Thoracic aorta (tissue), 2 donors: ENCODE measurements at regions not wholly inside any gene's neighbourhood (a gene's known extent, or its start where the extent isn't known, plus 50 kb on each side); places are given as distances from the start of the nearest gene placed in this dataset.

Experiments
- ATAC-seq: fragments of 150-250 bp; one replicate; pipeline ENCODE4 v1.8.0; 2017; ENCODE audit warnings: low read depth; ENCODE audit not compliant: insufficient number of reproducible peaks, low FRiP score
- DNase-seq: peaks from one replicate; pipeline ENCODE4 v3.0.0-alpha.2; 2020; ENCODE audit warnings: low spot score
- H3K27ac ChIP-seq, 2 donors: fragments of 200-600 bp; sonication (generic); 1 replicate in 1 of 2; 2 replicates in 1 of 2; pipeline ENCODE4 v1.5.1; 2016; ENCODE audit warnings: mild to moderate bottlenecking in 2 of 2, moderate library complexity in 2 of 2
- H3K27me3 ChIP-seq: fragments of 200-600 bp; sonication (generic); replicated peaks from 2 replicates; pipeline ENCODE4 v1.6.0; 2016; ENCODE audit warnings: mild to moderate bottlenecking; ENCODE audit not compliant: insufficient read depth
- H3K36me3 ChIP-seq: fragments of 200-600 bp; sonication (generic); one replicate; pipeline ENCODE4 v1.5.1; 2016
- H3K4me1 ChIP-seq, 2 donors: fragments of 200-600 bp; sonication (generic); 1 replicate in 1 of 2; 2 replicates in 1 of 2; pipeline versions ENCODE4 v1.5.1 to v1.6.0; 2016; ENCODE audit warnings: low read depth in 2 of 2, mild to moderate bottlenecking in 1 of 2; ENCODE audit not compliant: control insufficient read depth in 1 of 2
- H3K4me3 ChIP-seq: fragments of 200-600 bp; sonication (generic); 2 replicates; pipeline ENCODE4 v1.5.1; 2016; ENCODE audit warnings: mild to moderate bottlenecking
- H3K9me3 ChIP-seq: fragments of 200-600 bp; sonication (generic); 2 replicates; pipeline ENCODE4 v1.5.1; 2016
- TF ChIP-seq, protein P1 (sequence below): fragments of 200-600 bp; sonication (generic); IDR thresholded peaks from one replicate; pipeline ENCODE4 v1.5.1; 2019; ENCODE audit warnings: antibody characterized with exemption

DNA sequence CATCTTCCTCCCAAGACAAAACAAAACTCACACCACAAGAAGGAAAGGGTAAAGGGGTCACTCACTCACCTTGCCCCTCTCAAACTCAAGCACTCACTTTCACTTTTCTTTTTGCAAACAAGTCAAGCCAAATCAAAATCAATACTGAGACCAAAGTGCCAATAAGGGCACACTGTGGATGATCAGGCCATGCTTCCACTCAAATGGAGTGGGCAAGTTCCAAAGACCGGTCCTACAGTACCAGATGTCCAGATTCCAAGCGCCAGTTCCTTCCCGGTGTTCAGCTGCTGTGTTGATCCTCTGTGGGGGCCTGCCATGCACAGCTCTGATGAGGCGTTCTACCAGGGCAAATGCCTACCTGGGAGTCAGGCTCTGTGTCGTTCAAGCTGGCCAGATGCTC, 162.6 kb upstream of the GRIK2 start:
- Histone ChIP-seq H3K27ac (no peak overlapping the region), H3K4me3 (no peak overlapping the region), H3K9me3 (no peaks in the 10 kb centered on the region), H3K4me1 (no peaks in the 10 kb centered on the region), H3K27me3 (no peaks in the 10 kb centered on the region), H3K36me3 (no peaks in the 10 kb centered on the region)
- TF ChIP-seq, protein P1, sequence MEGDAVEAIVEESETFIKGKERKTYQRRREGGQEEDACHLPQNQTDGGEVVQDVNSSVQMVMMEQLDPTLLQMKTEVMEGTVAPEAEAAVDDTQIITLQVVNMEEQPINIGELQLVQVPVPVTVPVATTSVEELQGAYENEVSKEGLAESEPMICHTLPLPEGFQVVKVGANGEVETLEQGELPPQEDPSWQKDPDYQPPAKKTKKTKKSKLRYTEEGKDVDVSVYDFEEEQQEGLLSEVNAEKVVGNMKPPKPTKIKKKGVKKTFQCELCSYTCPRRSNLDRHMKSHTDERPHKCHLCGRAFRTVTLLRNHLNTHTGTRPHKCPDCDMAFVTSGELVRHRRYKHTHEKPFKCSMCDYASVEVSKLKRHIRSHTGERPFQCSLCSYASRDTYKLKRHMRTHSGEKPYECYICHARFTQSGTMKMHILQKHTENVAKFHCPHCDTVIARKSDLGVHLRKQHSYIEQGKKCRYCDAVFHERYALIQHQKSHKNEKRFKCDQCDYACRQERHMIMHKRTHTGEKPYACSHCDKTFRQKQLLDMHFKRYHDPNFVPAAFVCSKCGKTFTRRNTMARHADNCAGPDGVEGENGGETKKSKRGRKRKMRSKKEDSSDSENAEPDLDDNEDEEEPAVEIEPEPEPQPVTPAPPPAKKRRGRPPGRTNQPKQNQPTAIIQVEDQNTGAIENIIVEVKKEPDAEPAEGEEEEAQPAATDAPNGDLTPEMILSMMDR, result no peak
- ATAC-seq (no peak), DNase-seq (no peak)

DNA sequence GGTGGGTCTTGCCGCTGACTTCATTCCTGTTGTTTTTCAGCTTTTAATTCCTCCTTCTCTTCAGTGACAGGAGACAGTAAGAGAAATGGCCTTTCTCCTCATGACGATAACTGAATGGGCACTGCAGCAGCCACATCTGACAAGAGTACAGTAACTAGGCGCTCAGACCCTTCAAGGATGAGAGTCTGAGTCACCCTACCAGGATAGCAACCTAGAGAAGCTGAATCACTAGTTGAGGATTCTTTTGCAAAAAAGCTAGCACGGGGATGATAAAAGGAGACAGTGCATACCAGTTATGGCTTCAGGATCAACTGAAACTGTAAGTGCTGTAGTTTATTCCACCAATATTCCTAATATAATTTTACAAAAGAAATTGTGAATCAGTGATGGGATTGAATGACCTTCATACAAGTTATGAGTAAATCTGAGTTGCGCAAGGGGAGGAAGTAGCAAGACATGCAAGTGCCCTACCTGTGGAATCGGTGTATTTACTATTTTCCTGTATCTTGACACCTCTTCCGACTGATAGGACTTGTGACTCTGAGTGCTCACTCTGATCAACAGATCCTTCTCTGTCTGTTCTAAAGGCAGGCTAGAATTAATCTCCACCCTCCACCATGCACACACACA, 161.8 kb upstream of the GRIK2 start:
- Histone ChIP-seq H3K9me3 (no peaks in the 10 kb centered on the region), H3K4me1 (no peaks in the 10 kb centered on the region), H3K27ac (no peak overlapping the region), H3K36me3 (no peaks in the 10 kb centered on the region), H3K27me3 (no peaks in the 10 kb centered on the region), H3K4me3 (no peak overlapping the region)
- ATAC-seq (no peak), DNase-seq (no peak)
- TF ChIP-seq, protein P1, result no peak

DNA sequence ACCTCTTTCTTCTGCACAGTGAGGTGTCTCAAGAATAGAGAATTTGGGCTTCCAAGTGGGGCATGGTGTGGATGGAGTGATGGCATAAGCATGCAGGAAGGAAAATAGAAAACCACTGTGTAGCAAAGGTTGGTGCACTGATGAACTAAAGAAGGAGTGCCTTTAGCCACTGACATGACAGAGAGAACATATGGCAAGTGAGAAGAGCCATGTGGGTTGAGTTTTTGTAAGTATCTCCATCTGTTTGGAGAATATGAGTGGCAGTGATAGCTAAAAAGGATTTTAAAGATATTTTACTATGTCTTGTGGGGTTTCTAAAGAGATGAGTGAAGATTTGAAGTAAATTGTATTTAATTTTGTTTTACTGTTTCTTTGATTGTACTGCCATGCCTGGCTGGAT, 160.5 kb upstream of the GRIK2 start:
- Histone ChIP-seq H3K9me3 (no peaks in the 10 kb centered on the region), H3K4me3 (no peak overlapping the region), H3K36me3 (no peaks in the 10 kb centered on the region), H3K4me1 (no peaks in the 10 kb centered on the region), H3K27me3 (no peaks in the 10 kb centered on the region), H3K27ac (no peak overlapping the region)
- no peak for ATAC-seq
- DNase-seq, result no peak
- TF ChIP-seq, protein P1, result no peak

DNA sequence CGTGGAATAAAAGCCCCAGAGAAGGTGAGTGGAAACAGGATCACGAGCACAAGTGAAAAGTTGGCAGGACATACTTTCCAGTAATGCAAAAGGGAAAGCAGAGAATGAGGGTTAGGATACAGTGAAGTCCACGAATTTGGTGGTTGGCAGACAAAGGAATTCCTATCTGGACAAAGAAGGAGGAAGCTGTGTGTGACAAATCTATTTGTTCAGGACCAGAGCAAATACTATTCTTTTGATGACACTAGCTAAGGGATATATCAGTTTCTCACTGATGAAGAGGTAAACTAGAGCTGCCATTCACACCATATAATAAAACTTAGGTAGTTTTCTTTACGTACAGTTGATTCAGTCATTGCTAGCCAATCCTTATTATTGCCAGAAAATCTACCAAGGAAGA, 156.8 kb upstream of the GRIK2 start:
- ATAC-seq (no peak), DNase-seq (no peak)
- H3K9me3 ChIP-seq, result no peaks in the 10 kb centered on the region
- no peak overlapping the region for H3K27ac ChIP-seq
- H3K27me3 ChIP-seq, result no peaks in the 10 kb centered on the region
- no peaks in the 10 kb centered on the region for H3K4me1 ChIP-seq
- H3K36me3 ChIP-seq, result no peaks in the 10 kb centered on the region
- TF ChIP-seq, protein P1, result no peak
- no peak overlapping the region for H3K4me3 ChIP-seq

DNA sequence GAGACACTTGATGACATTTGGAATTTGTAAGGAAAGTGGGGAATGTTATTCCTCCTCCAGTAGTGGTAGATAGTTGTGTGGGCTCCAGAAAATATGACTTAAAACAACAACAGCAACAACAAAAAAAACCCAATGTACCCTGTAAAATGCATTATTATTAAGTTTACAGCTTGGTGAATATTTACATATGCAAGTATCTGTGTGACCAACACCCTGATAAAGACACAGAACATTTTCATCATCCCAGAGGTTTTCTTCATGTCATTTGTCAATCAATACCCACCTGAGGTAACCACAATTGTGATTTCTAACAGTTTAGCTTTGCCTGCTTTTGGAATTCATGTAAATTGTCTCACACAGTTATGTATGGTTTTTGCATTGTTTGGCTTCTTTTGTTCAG, 152.1 kb upstream of the GRIK2 start:
- TF ChIP-seq, protein P1, result no peak

More for the DNA sequence above, 152.1 kb upstream of the GRIK2 start:
- H3K4me3 ChIP-seq, result no peak overlapping the region
- no peaks in the 10 kb centered on the region for H3K36me3 ChIP-seq
- H3K4me1 ChIP-seq, result no peaks in the 10 kb centered on the region
- H3K27ac ChIP-seq, result no peak overlapping the region
- H3K9me3 ChIP-seq, result no peaks in the 10 kb centered on the region
- no peaks in the 10 kb centered on the region for H3K27me3 ChIP-seq
- DNase-seq, result no peak
- ATAC-seq, result no peak
